GM20431 (cell line): ENCODE measurements at regions not wholly inside any gene's neighbourhood (a gene's known extent, or its start where the extent isn't known, plus 50 kb on each side); places are given as distances from the start of the nearest gene placed in this dataset.
"Not testable (repeated sequence)": the region's sequence is repeated elsewhere in the genome, so short reads cannot be mapped to it uniquely, and the experiment has no call there.

Experiments used
- in situ Hi-C: fragments of 300-500 bp; cut with MseI, MboI; formaldehyde crosslinking; loops from one replicate; pipeline ENCODE4 v1.15.0; 2020; ENCODE audit warnings: low sequenced_read_pairs; ENCODE audit not compliant: unreplicated experiment

DNA sequence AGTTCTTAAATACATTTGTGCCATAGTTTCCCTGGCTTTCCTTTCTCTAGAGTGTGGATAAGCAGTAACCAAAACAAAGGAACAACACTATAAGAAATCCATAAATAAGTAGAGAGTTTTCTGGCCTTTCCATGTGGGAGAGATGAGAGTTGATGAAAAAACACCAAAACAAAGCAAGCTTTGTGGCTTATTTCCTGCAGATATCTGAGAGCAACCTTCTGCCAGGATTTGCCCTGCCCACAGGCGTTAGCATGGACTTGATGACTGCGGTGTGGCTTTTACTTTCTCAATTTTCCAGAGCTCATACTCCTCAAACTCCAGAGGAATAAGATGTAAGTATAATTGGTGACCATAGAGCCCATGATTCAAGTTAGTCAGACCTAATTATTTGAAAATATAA is 194.9 kb downstream of the RAP2B start:
- in situ Hi-C loops = no loop called here

DNA sequence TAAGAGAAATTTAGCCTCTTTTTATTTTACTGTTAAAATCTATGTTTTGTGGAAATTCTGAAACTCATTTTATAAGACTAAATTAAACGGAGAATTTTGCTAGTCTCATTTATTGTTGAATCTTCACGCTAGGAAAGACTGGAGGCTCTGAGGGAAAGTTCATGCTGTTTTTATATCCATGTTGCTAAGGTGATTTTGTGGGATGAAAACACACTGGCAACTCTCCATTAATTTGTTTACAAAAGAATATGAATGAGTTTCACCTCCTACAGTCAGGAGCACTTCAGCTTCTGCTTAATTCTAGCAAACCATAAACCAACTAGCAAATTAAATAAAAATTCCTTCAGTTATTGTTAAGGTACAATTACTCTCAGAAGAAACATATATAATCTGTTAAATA is 195.4 kb downstream of the RAP2B start:
- in situ Hi-C loops = no loop called here

DNA sequence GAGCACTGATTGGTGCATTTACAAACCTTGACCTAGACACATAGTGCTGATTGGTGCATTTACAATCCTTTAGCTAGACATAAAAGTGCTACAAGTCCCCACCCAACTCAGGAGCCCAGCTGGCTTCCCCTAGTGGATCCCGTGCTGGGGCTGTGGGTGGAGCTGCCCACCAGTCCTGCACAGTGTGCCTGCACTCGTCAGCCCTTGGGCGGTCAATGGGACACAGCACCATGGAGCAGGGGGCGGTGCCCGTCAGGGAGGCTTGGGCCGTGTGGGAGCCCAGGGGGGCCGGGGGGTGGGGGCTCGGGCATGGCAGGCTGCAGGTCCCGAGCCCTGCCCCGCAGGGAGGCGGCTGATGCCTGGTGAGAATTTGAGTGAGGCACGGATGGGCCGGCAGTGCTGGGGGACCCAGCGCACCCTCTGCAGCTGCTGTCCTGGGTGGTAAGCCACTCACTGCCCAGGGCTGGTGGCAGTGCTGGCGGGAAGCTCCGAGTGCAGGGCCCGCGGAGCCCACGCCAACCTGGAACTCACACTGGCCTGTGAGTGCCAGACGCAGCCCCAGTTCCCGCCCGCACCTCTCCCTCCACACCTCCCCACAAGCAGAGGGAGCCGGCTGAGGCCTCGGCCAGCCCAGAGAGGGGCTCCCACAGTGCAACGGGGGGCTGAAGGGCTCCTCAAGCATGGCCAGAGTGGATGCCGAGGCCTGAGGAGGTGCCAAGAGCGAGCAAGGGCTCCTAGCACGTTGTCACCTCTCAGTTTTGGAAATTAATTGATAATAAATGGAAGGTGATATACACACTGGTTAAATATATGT is 207.7 kb downstream of the RAP2B start:
- in situ Hi-C loops = no loop called here

DNA sequence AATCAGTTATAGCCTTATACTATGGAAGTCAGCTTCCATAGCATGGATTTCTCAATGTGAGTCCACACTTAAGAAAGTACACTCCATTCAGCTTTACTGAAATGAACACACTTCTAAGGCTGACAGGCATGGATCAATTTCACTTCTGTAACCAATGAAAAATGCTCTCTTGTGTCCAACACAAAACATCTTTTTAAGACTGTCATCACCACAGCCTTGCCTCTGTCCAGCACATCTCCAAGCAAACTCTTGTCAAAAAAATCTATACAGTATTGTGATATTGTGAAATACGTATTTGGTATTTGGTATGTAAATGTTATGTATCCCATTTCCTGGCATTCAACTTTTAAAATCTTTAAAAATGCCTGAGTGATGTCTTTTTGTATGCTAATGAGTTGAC is 208.7 kb downstream of the RAP2B start:
- in situ Hi-C loops = no loop called here

DNA sequence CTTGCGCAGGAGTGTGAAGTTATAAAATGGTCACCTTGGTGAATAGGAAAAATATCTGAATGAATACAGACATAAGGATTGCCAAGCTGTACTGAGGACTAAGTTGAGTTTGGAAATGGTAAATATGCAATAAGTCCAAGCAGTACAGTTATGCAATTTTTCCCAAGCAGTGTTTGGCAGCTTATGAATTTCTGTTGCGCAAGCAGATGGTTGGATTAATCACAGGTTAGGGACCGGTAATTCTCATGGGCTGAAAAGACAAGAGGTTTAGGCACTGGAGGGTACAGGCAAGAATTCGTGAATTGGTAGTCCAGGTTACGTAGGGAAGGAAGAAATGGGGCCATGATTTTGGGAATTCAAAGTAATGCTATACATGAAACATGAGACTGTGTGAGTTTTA is 210.3 kb downstream of the RAP2B start:
- in situ Hi-C loops = no loop called here

DNA sequence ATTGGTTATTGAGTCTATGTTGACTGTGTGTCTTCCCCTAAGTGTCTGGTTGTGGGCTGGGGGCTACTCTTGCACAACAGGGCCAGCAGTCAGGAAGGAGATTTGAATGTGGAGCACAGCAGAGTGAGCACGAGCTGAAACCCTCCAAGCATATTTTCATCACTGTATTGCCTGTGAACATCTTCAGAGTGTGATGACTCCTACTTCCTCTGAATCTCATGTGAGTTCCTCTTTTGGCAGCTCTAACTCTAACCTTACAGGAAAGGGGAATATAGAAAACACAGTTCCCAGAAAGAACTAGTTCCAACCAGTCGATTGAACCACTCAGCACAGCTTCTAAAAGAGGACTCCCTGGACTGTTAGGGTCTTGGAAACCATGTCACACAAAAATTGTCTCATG is 211.6 kb downstream of the RAP2B start:
- in situ Hi-C loops = no loop called here

DNA sequence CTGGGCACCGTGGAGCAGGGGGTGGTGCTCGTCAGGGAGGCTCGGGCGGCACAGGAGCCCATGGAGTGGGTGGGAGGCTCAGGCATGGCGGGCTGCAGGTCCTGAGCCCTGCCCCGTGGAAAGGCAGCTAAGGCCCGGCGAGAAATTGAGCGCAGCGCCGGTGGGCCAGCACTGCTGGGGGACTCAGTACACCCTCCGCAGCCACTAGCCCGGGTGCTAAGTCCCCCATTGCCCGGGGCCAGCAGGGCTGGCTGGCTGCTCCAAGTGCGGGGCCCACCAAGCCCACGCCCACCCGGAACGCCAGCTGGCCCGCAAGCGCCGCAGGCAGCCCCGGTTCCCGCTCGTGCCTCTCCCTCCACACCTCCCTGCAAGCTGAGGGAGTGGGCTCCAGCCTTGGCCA is 216.3 kb downstream of the RAP2B start:
- in situ Hi-C loops = not testable (repeated sequence)

DNA sequence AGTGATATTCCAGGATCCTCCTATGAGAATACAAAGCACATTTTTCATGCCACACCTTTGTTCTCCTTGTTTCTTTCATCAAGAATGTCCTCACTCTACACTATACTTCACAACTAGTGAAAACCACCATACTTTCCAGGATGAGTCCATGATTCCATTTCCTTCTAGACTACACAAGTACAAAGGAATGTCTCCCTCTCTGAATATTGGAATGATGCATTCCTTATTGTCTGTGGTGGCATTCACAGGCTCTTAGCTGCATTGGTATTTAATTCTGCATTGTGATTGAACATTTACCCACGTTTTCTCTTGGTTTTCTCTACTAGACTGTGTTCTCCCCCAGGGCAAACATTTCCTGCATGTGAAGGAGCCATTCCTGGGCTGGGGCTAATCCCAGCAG is 217.5 kb downstream of the RAP2B start:
- in situ Hi-C loops = no loop called here

DNA sequence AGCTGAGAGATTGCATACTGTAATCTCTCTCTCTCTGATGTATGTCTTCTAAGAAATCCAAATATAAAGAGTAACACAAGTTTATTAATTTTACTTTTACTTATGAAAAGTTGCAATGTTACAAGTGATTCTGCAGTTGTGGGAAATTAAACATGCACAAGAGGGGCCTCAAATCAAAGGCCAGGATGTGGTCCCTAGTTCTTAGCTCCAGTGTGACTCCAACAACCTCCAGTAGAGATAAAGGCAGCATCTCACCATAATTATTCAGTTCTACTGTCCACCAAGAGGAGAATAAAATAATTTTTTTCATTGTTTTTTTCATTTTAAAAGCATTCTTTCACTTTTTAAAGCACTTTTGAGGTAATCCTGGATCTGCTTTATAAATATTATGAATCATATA is 223.3 kb downstream of the RAP2B start:
- in situ Hi-C loops = no loop called here

DNA sequence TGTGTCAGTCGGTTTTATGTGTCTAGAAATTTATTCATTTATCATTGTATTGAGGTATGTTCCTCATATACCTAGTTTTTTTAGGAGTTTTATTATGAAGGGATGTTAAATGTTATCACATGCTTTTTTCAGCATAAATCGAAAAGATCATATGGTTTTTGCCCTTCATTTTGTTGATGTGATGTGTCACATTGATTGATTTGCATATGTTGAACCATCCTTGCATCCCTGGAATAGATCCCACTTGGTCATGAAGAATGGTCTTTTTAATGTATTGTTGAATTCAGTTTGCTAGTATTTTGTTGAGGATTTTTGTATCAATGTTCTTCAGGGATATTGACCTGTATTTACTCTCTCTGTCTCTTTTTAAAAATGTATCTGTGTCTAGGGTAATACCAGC is 230.3 kb downstream of the RAP2B start:
- in situ Hi-C loops = no loop called here

DNA sequence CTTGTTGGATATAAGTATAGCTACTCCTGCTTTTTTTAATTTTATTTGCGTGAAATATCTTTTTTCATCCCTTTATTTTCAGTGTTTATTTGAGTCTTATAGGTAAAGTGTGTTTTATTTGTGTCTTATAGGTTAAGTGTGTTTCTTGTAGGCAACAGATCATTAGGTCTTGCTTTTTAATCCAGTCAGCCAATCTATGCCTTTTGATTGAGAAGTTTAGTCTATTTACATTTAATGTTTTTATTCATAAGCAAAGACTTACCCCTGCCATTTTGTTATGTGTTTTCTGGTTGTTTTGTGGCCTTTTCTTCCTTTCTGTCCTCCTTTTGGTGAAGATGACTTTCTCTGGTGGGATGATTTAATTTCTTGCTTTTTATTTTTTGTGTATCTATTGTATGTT is 232.0 kb downstream of the RAP2B start:
- in situ Hi-C loops = no loop called here

DNA sequence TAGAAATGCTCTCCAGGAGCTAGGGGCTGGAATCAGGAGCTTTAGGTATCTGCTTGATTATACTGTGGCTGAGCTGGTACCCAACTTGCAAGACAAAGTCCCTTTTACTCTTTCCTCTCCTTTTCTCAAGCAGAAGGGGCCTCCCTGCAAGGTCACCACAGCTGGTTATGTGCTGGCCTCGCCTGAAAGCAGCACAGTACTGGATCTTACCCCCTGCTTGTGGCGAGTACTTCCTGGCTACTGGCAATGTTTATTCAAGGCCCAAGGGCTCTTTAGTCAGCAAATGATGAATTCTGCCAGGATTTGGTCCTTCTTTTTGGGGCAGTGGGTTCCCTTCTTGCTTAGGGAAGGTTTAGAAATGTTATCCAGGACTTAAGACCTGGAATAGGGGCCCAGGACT is 234.6 kb downstream of the RAP2B start:
- in situ Hi-C loops = no loop called here

DNA sequence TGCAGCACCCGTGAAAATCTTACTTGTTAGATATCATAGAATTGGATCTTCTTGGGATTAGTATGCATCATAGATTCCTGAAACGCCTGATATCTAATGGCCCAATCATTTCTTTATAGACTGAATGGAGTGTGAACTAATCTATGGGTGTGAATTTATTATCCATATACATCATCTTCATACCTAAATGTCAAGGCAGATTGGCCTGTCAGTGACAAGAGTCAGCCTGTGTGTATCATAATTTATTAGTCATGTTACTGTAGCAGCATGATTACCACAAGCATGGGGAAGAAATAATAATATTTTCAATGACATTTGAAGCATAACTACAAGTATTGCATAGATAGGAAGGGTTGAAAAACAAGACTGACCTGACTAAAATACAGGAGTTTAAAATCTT is 235.8 kb downstream of the RAP2B start:
- in situ Hi-C loops = no loop called here

DNA sequence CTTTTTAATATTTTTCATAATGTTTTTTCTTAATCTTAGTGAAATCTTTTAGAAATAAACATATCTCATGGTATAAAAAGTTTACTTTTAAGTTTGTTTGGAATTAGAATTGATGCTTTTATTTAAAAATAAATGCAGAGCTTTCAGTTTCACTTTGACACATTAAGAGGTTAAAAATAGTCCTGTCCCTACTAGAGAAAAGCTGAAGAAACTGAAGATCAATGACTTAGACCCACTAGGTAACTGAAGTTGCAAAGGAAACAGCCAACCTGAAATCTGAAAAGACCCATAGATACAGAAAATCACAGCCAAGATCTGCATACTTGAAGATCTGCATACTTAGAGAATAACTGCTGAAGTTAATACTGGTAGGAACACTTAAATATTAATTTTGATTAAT is 237.6 kb downstream of the RAP2B start:
- in situ Hi-C loops = no loop called here

DNA sequence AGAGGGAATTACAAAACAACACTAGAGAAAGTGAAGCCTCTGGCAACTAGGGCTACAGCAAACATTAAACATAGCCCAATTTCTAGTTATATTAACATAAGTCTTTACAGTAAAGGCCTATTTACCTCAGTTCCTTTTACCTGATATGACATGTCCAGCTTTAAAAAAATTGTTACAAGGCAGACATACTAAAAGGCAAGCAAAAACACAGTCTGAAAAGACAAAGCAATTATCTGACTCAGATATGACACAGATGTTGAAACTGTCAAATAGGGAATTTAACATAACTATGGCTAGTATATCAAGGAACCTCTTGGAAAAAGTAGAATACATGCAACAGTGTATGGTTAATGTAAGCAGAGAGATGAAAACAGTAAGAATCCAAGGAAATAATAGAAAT is 238.6 kb downstream of the RAP2B start:
- in situ Hi-C loops = no loop called here

DNA sequence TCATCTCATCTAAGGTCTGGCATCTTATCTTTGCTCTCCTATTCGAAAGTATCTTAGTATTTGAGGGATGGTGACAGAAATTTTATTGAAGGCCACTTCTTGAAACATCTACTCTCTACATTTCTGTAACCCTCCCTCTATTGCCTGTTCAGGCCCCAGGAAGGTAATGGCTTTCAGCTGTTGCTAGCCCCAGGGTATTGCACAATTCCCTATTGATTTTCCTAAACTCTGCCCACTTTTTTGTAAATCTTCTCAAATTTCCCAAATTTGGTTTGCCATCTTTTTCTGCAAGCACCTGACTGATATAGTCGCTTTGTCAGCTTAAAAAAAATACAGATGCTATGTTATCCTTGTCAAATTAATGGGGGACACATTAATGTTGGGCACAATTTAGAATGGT is 242.1 kb downstream of the RAP2B start:
- in situ Hi-C loops = no loop called here

DNA sequence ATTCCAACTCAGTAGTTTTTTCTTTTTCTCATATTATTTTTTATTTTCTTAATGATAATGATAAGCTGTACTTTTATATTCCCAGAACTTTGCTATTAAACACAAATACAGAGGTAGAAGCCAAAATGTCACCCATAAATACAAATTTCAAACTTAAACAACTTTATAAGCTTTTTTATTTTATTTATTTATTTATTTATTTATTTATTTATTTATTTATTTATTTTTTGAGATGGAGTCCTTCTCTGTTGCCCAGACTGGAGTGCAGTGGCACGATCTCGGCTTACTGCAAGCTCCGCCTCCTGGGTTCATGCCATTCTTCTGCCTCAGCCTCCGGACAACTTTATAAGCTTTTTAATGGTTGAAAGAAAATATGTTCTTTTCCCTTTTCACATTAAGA is 243.3 kb downstream of the RAP2B start:
- in situ Hi-C loops = not testable (repeated sequence)

DNA sequence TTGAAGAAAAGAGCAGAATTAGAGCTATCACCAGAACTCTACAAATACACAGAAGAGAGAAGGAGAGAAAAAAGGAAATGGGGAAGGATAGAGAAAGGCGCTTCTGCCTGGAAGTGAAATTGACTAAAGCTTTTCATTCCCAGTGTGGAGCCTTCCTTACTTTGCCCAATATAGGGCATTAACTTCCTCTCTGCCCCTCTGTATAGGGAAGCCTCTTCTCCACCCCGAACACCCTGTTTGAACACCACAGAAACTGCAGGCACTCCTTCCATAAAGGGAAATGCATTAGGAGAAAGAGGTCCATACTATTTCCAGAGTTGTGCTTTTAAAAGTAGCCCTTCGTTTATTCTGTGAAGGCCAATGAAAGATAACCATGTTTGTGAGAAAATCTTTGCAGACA is 248.5 kb downstream of the RAP2B start:
- in situ Hi-C loops = no loop called here

DNA sequence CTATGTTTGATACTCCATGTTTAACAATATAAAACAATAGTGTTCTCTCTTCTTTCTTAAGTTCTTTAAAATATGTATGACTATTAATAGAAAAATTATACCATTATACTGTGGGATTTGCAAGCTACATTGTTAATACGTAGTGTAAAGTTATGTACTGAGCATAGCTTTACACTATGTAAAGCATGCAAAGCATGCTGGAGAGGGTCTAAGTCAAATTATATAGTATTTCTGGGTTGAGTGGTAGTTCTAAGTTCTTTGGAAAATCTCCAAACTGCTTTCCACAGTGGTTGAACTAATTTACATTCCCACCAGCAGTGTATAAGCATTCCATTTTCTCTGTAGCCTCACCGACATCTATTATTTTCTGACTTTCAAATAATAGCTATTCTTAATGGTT is 253.0 kb downstream of the RAP2B start:
- in situ Hi-C loops = no loop called here

DNA sequence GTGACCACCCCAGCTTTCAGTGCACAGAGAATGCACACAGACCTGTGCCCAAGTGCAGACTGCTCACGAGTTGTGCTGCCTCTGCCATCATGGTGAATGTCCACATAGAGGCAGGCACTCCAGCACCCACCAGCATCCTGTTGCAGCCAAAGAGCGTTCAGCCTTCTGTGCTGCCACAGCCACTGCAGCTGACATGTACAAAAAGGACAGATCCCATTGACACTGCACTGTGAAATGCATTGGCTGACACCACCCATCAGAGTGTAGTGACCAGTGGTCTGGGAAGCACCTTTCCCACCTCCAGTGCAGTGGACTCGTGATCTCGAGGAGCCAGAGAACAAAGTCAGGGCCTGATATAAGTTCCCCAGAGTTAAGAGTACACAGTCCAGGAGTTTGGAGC is 260.3 kb downstream of the RAP2B start:
- in situ Hi-C loops = no loop called here

DNA sequence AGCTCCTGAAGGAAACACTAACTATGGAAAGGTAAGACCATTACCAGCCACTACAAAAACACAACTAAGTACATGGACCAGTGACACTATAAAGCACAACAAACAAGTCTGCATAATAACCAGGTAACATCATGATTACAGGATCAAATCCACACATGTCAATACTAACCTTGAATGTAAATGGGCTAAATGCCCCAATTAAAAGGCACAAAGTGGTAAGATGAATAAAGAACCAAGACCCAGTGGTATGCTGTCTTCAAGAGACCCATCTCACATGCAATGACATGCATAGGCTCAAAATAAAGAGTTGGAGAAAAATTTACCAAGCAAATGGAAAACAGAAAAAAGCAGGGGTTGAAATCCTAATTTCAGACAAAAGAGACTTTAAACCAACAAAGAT is 261.8 kb downstream of the RAP2B start:
- in situ Hi-C loops = not testable (repeated sequence)

DNA sequence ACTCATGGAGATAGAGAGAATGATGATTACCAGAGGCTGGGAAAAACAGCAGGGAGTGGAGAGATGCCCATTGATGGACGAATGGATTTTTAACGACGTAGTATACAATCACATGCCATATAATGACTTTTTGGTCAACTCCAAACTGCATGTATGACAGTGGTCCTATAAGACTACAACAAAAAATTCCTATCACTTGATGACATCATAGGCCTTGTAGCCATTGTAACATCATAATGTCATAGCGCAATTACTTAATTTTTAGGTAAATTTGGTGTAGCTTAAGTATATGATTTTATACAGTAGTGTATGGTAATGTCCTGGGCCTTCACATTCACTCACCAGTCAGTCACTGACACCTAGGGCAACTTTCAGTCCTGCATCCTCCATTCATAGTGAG is 264.3 kb downstream of the RAP2B start:
- in situ Hi-C loops = no loop called here
